OCI-LY7 (cell line): ENCODE measurements at regions not wholly inside any gene's neighbourhood (a gene's known extent, or its start where the extent isn't known, plus 50 kb on each side); places are given as distances from the start of the nearest gene placed in this dataset.

Experiments used
- BruUV-seq: library from RNA; stranded (reverse); fragments of 400-500 nt; replicated peaks from 2 replicates; lab custom pipeline; 2021; lab: Mats Ljungman, UMichigan
- CTCF ChIA-PET: fragments of 300-600 bp; sonication (Branson Sonifier 250); formaldehyde crosslinking; loops from one replicate; lab custom pipeline; 2022; ENCODE audit warnings: antibody characterized with exemption; ENCODE audit not compliant: unreplicated experiment; lab: Charles Lee
- POLR2A ChIA-PET: fragments of 300-600 bp; sonication (Branson Sonifier 250); formaldehyde crosslinking; loops from one replicate; lab custom pipeline; 2022; ENCODE audit warnings: antibody characterized with exemption; lab: Charles Lee
- DNase-seq: peaks from one replicate; pipeline ENCODE4 v3.0.0-alpha.2; 2015; ENCODE audit warnings: low spot score
- H2AFZ ChIP-seq: fragments of 200-600 bp; sonication (generic), shearing (Covaris generic); 2 replicates; pipeline ENCODE4 v1.6.1; 2014; ENCODE audit warnings: mild to moderate bottlenecking, antibody characterized with exemption, low read length, moderate library complexity
- H3K27ac ChIP-seq: fragments of 200-600 bp; sonication (generic); 2 replicates; pipeline ENCODE4 v1.5.1; 2014; ENCODE audit warnings: mixed run types, low read depth, mild to moderate bottlenecking, moderate library complexity, low read length, inconsistent platforms; ENCODE audit not compliant: poor library complexity, severe bottlenecking
- H3K36me3 ChIP-seq: fragments of 200-600 bp; sonication (generic); 2 replicates; pipeline ENCODE4 v1.6.1; 2014; ENCODE audit warnings: mild to moderate bottlenecking, antibody characterized with exemption, low read length, moderate library complexity, mixed read lengths; ENCODE audit not compliant: insufficient read depth
- H3K4me1 ChIP-seq: fragments of 200-600 bp; sonication (generic); 2 replicates; pipeline ENCODE4 v1.5.1; 2014; ENCODE audit warnings: mild to moderate bottlenecking, low read length; ENCODE audit not compliant: insufficient read depth, poor library complexity, severe bottlenecking
- H3K4me2 ChIP-seq: fragments of 200-600 bp; sonication (generic); 2 replicates; pipeline ENCODE4 v1.6.1; 2014; ENCODE audit warnings: mild to moderate bottlenecking, low read length
- H3K4me3 ChIP-seq: fragments of 200-600 bp; sonication (generic); 2 replicates; pipeline ENCODE4 v1.5.1; 2014; ENCODE audit warnings: mild to moderate bottlenecking, low read depth, low read length; ENCODE audit not compliant: poor library complexity, severe bottlenecking
- H3K79me2 ChIP-seq: fragments of 200-600 bp; sonication (generic); 2 replicates; pipeline ENCODE4 v1.6.1; 2016; ENCODE audit warnings: low read depth, mild to moderate bottlenecking, low read length, moderate library complexity, mixed read lengths; ENCODE audit not compliant: insufficient read depth
- H3K9me2 ChIP-seq: fragments of 200-600 bp; sonication (generic); 2 replicates; pipeline ENCODE4 v1.6.1; 2016; ENCODE audit warnings: mild to moderate bottlenecking, low read length, mixed read lengths; ENCODE audit not compliant: insufficient read depth
- H3K9me3 ChIP-seq: fragments of 200-600 bp; sonication (generic); 2 replicates; pipeline ENCODE4 v1.6.1; 2014; ENCODE audit warnings: mild to moderate bottlenecking, mixed run types, low read length, mixed read lengths
- H4K20me1 ChIP-seq: fragments of 200-600 bp; sonication (generic); 2 replicates; pipeline ENCODE4 v1.6.1; 2014; ENCODE audit warnings: mild to moderate bottlenecking, antibody characterized with exemption, low read length, moderate library complexity, mixed read lengths; ENCODE audit not compliant: insufficient read depth
- CTCF ChIP-seq: fragments of 200-600 bp; sonication (generic); conservative IDR thresholded peaks from 2 replicates; pipeline ENCODE4 v1.5.1; 2014; ENCODE audit warnings: mild to moderate bottlenecking, antibody characterized with exemption, low read length, moderate library complexity, mixed read lengths
- EZH2phosphoT487 ChIP-seq: fragments of 200-600 bp; sonication (generic); IDR thresholded peaks from 2 replicates; pipeline ENCODE4 v1.6.1; 2018; ENCODE audit warnings: low read depth, borderline replicate concordance, mild to moderate bottlenecking, mixed run types, antibody characterized with exemption, low read length, moderate library complexity, mixed read lengths
- intact Hi-C: fragments of 100-400 bp; cut with micrococcal nuclease; formaldehyde crosslinking; loops from one replicate; pipeline ENCODE4 v1.10.0; 2022; ENCODE audit not compliant: unreplicated experiment

DNA sequence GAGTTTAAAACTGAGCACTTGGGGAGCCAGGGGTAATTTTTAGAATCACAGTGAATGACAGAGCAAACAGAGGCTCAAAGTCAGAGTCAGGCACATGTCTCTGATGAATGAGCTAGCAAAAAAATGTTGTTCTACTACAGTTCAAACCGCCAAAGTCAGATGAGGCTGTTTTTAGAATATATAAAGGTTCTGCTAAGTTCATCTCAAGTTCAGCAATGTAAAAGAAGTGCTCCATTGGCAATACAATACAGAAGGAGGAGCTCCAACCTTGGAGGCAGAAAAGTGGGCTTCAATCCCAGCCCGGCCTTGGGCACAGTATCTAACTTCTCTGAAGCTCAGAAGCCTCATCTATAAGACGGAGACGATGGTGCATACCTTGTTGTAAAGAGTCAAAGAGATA is 70.1 kb upstream of the IPO5 start:
- Histone ChIP-seq H3K4me1 (no peaks in the 10 kb centered on the region), H3K9me2 (no peaks in the 10 kb centered on the region), H3K36me3 (no peaks in the 10 kb centered on the region), H2AFZ (no peak overlapping the region), H3K27ac (no peak overlapping the region), H4K20me1 (no peaks in the 10 kb centered on the region), H3K4me2 (no peak overlapping the region), H3K4me3 (no peak overlapping the region), H3K79me2 (no peaks in the 10 kb centered on the region), H3K9me3 (no peaks in the 10 kb centered on the region)
- no peak for TF ChIP-seq EZH2phosphoT487
- no peak for TF ChIP-seq CTCF
- no TSS peak for BruUV-seq
- intact Hi-C loops = no loop called here
- no peak for DNase-seq
- POLR2A ChIA-PET = interaction anchor here (1.1 to 1.5 kb wide), 2 partner anchors 23 to 51 kb away, joined by 3 read pairs; no protein-coding TSS in a partner anchor
- CTCF ChIA-PET = no interaction called here

DNA sequence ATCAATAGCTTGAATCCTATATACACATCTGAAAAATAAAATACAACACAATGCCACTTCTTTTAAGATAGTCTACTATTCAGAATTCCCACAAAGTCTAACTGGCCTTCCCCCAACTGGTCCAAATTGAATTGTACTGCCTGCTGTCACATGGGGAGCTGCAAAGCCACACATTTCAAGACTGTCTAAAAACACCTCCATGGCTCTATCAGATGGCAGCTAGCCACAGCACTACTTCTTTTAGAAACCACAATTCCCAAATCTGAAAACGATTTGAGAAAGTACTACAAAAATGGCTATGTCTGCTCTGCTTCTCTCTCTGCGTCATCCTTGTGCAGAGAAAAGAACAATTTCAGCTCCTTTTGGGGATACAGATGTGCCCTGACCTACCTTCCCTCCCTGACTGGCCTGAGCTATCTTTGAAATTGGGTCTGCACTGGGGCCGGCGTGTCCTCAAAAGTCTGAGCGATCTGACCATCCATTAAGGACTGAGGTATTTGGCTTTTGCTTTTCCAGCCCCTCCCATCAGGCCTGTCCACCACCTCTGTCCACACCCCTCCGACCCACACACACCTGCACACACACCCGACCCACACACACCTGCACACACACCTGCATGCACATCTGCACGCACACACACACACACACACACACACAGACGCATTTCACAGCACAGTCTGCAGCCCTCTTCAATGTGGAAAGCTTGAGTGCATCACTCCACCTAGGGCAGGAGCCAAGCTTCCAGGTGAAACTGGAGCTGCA is 68.6 kb upstream of the IPO5 start:
- no peaks in the 10 kb centered on the region for H3K79me2 ChIP-seq

More for the DNA sequence above, 68.6 kb upstream of the IPO5 start:
- intact Hi-C loops = no loop called here
- Histone ChIP-seq H3K9me2 (no peaks in the 10 kb centered on the region), H3K9me3 (no peaks in the 10 kb centered on the region), H4K20me1 (no peaks in the 10 kb centered on the region), H3K4me3 (no peak overlapping the region), H3K4me2 (no peak overlapping the region), H2AFZ (no peak overlapping the region), H3K4me1 (no peaks in the 10 kb centered on the region), H3K27ac (no peak overlapping the region), H3K36me3 (no peaks in the 10 kb centered on the region)
- CTCF ChIA-PET = no interaction called here
- POLR2A ChIA-PET = no interaction called here
- TF ChIP-seq EZH2phosphoT487 (no peak), CTCF (no peak)
- no TSS peak for BruUV-seq
- DNase-seq = no peak
